GM23338 (cell line): ENCODE measurements at regions not wholly inside any gene's neighbourhood (a gene's known extent, or its start where the extent isn't known, plus 50 kb on each side); places are given as distances from the start of the nearest gene placed in this dataset.

Source experiments
- ATAC-seq: fragments of 200-7000 bp; cut with Tn5 transposase; 3 replicates; pipeline ENCODE4 v1.9.1; 2020
- DNase-seq: peaks from one replicate; pipeline ENCODE4 v3.0.0-alpha.2; 2015; ENCODE audit warnings: low spot score
- H2AFZ ChIP-seq: fragments of 200-600 bp; sonication (generic); 2 replicates; pipeline ENCODE4 v1.8.0; 2016; ENCODE audit warnings: antibody characterized with exemption, mild to moderate bottlenecking, moderate library complexity
- H3F3A ChIP-seq: fragments of 200-600 bp; sonication (generic); replicated peaks from 2 replicates; pipeline ENCODE4 v1.8.0; 2017; ENCODE audit warnings: antibody characterized with exemption, mixed run types, low read depth
- H3K27ac ChIP-seq: fragments of 200-600 bp; sonication (generic); 2 replicates; pipeline ENCODE4 v1.6.1; 2016; ENCODE audit warnings: low read depth
- H3K27me3 ChIP-seq: fragments of 200-600 bp; sonication (generic); 2 replicates; pipeline ENCODE4 v1.8.0; 2016; ENCODE audit warnings: mild to moderate bottlenecking, mixed run types, moderate library complexity; ENCODE audit not compliant: insufficient read depth
- H3K36me3 ChIP-seq: fragments of 200-600 bp; sonication (generic); 2 replicates; pipeline ENCODE4 v1.8.0; 2016; ENCODE audit warnings: mild to moderate bottlenecking; ENCODE audit not compliant: insufficient read depth
- H3K4me1 ChIP-seq: fragments of 200-600 bp; sonication (generic); 2 replicates; pipeline ENCODE4 v1.8.0; 2016; ENCODE audit warnings: mild to moderate bottlenecking, moderate library complexity; ENCODE audit not compliant: insufficient read depth
- H3K4me2 ChIP-seq: fragments of 200-600 bp; sonication (generic); 2 replicates; pipeline ENCODE4 v1.7.1; 2017; ENCODE audit warnings: mixed run types
- H3K4me3 ChIP-seq: fragments of 200-600 bp; sonication (generic); 2 replicates; pipeline ENCODE4 v1.6.1; 2016; ENCODE audit warnings: mixed run types
- H3K79me2 ChIP-seq: fragments of 200-600 bp; sonication (generic); replicated peaks from 2 replicates; pipeline ENCODE4 v1.8.0; 2017; ENCODE audit warnings: mild to moderate bottlenecking; ENCODE audit not compliant: insufficient read depth
- H3K9me2 ChIP-seq: fragments of 200-600 bp; sonication (generic); 2 replicates; pipeline ENCODE4 v1.8.0; 2017; ENCODE audit not compliant: insufficient read depth
- H4K20me1 ChIP-seq: fragments of 200-600 bp; sonication (generic); replicated peaks from 2 replicates; pipeline ENCODE4 v1.8.0; 2017; ENCODE audit warnings: mild to moderate bottlenecking; ENCODE audit not compliant: insufficient read depth
- H3K27ac Mint-ChIP-seq: 2 replicates; pipeline ENCODE4 v1.8.0; 2020; ENCODE audit warnings: inconsistent platforms, mild to moderate bottlenecking, moderate library complexity, mixed read lengths
- H3K27me3 Mint-ChIP-seq: 3 replicates; pipeline ENCODE4 v1.8.0; 2022; ENCODE audit warnings: low read depth, mild to moderate bottlenecking, moderate library complexity, mixed read lengths, inconsistent platforms; ENCODE audit not compliant: insufficient read depth, poor library complexity
- H3K36me3 Mint-ChIP-seq: 3 replicates; pipeline ENCODE4 v1.8.0; 2021; ENCODE audit warnings: low read depth, mild to moderate bottlenecking, inconsistent platforms, moderate library complexity, mixed read lengths
- H3K4me1 Mint-ChIP-seq: 3 replicates; pipeline ENCODE4 v1.8.0; 2020; ENCODE audit warnings: mild to moderate bottlenecking, inconsistent platforms, mixed read lengths
- H3K4me3 Mint-ChIP-seq: 3 replicates; pipeline ENCODE4 v1.8.0; 2021; ENCODE audit warnings: moderate library complexity, mild to moderate bottlenecking, inconsistent platforms, mixed read lengths
- H3K9me3 Mint-ChIP-seq: 3 replicates; pipeline ENCODE4 v1.8.0; 2020; ENCODE audit warnings: moderate library complexity, mild to moderate bottlenecking, inconsistent platforms, mixed read lengths
- CREB1 ChIP-seq: fragments of 250-450 bp; sonication (Bioruptor Pico); IDR thresholded peaks from 2 replicates; pipeline ENCODE4 v1.5.0; 2020; ENCODE audit warnings: low read depth, mild to moderate bottlenecking, moderate library complexity
- CTCF ChIP-seq, 2 experiments: fragments of 200-600 bp in 1 of 2; sonication (generic) in 1 of 2; conservative IDR thresholded peaks; 2 replicates each; pipeline versions ENCODE4 v1.5.1 to v1.6.1; 2016 to 2017; ENCODE audit warnings: antibody characterized with exemption in 2 of 2, low read depth in 2 of 2, mild to moderate bottlenecking in 2 of 2, moderate library complexity in 1 of 2
- ETS1 ChIP-seq: IDR thresholded peaks from 2 replicates; pipeline ENCODE4 v1.6.1; 2016; ENCODE audit warnings: antibody characterized with exemption
- EZH2 ChIP-seq: fragments of 200-600 bp; sonication (generic); IDR thresholded peaks from one replicate; pipeline ENCODE4 v1.8.0; 2017; ENCODE audit warnings: antibody characterized with exemption, mild to moderate bottlenecking, low read depth; ENCODE audit not compliant: unreplicated experiment
- EZH2phosphoT487 ChIP-seq: fragments of 200-600 bp; sonication (generic); IDR thresholded peaks from one replicate; pipeline ENCODE4 v1.8.1; 2018; ENCODE audit warnings: antibody characterized with exemption; ENCODE audit not compliant: unreplicated experiment
- JUNB ChIP-seq: IDR thresholded peaks from one replicate; pipeline ENCODE4 v1.6.1; 2016; ENCODE audit warnings: antibody characterized with exemption; ENCODE audit not compliant: unreplicated experiment
- NANOG ChIP-seq: IDR thresholded peaks from 2 replicates; pipeline ENCODE4 v1.6.1; 2016; ENCODE audit warnings: antibody characterized with exemption, borderline replicate concordance
- POLR2AphosphoS5 ChIP-seq: IDR thresholded peaks from 2 replicates; pipeline ENCODE4 v1.6.1; 2016; ENCODE audit warnings: antibody characterized with exemption, low read depth
- STAT1 ChIP-seq: IDR thresholded peaks from one replicate; pipeline ENCODE4 v1.6.1; 2016; ENCODE audit warnings: antibody characterized with exemption; ENCODE audit not compliant: unreplicated experiment
- ZNF114 ChIP-seq: fragments of 250-450 bp; sonication (Bioruptor Pico); IDR thresholded peaks from 2 replicates; pipeline ENCODE4 v1.5.0; 2020; ENCODE audit warnings: mild to moderate bottlenecking, moderate library complexity
- ZNF331 ChIP-seq: fragments of 250-450 bp; sonication (Bioruptor Pico); IDR thresholded peaks from 2 replicates; pipeline ENCODE4 v1.5.0; 2020; ENCODE audit warnings: low read depth, mild to moderate bottlenecking, moderate library complexity
- ZNF462 ChIP-seq: fragments of 250-450 bp; sonication (Bioruptor Pico); IDR thresholded peaks from 2 replicates; pipeline ENCODE4 v1.5.0; 2020; ENCODE audit warnings: mild to moderate bottlenecking, moderate library complexity

GRCh38 chr9:7653262-7653661 is 146.3 kb downstream of the DMAC1 start:
- H3K9me3 Mint-ChIP-seq: no peaks in the 10 kb centered on the region
- H3K9me2 ChIP-seq: no peaks in the 10 kb centered on the region

GRCh38 chr9:7640231-7640630 is 159.3 kb downstream of the DMAC1 start:
- Mint-ChIP-seq H3K4me3 (no peak overlapping the region), H3K36me3 (no peaks in the 10 kb centered on the region), H3K27ac (no peak overlapping the region), H3K27me3 (peaks cover 3% of the 10 kb centered on the region), H3K9me3 (peaks cover 6% of the 10 kb centered on the region; the same call in 2 of the 3 replicates), H3K4me1 (no peaks in the 10 kb centered on the region; the same call in 1 of the 3 replicates)
- Histone ChIP-seq H3K4me1 (no peaks in the 10 kb centered on the region), H3K36me3 (0 out of 2 replicates have a peak, but pooled peaks cover 2% of the 10 kb centered on the region), H3K4me3 (no peak overlapping the region), H2AFZ (no peak overlapping the region), H3K9me2 (no peaks in the 10 kb centered on the region; the same call in 1 of the 2 replicates), H3K27ac (no peak overlapping the region), H3K79me2 (no peaks in the 10 kb centered on the region), H3K4me2 (no peak overlapping the region), H4K20me1 (no peaks in the 10 kb centered on the region), H3F3A (no peaks in the 10 kb centered on the region), H3K27me3 (no peaks in the 10 kb centered on the region)
- ATAC-seq (no peak), DNase-seq (no peak)
- no peak for TF ChIP-seq POLR2AphosphoS5
- no peak for TF ChIP-seq CREB1 (CRISPR knock-in tag)
- TF ChIP-seq ETS1: no peak
- TF ChIP-seq JUNB: no peak
- TF ChIP-seq ZNF114: no peak
- TF ChIP-seq EZH2phosphoT487: no peak
- no peak for TF ChIP-seq ZNF462 (CRISPR knock-in tag)
- no peak for TF ChIP-seq NANOG
- no peak for TF ChIP-seq STAT1
- TF ChIP-seq CTCF (conservative IDR thresholded peaks at IDR 0.05; ENCODE audit: low read depth in 2 of 2): no peak
- no peak for TF ChIP-seq ZNF331 (CRISPR knock-in tag)
- TF ChIP-seq EZH2: no peak

More at GRCh38 chr9:7653262-7653661, 146.3 kb downstream of the DMAC1 start:
- DNase-seq (no peak), ATAC-seq (no peak)
- no peak overlapping the region for H2AFZ ChIP-seq
- Mint-ChIP-seq H3K4me3 (no peak overlapping the region), H3K4me1 (no peaks in the 10 kb centered on the region; the same call in 2 of the 3 replicates), H3K36me3 (no peaks in the 10 kb centered on the region), H3K27ac (no peak overlapping the region), H3K27me3 (no peaks in the 10 kb centered on the region)
- no peaks in the 10 kb centered on the region for H3K79me2 ChIP-seq
- TF ChIP-seq CREB1 (CRISPR knock-in tag): no peak
- no peaks in the 10 kb centered on the region for H3F3A ChIP-seq
- H3K36me3 ChIP-seq: no peaks in the 10 kb centered on the region
- H3K27me3 ChIP-seq: no peaks in the 10 kb centered on the region
- H3K4me1 ChIP-seq: no peaks in the 10 kb centered on the region
- H3K4me3 ChIP-seq: no peak overlapping the region
- no peaks in the 10 kb centered on the region for H4K20me1 ChIP-seq
- no peak overlapping the region for H3K4me2 ChIP-seq
- no peak overlapping the region for H3K27ac ChIP-seq
